ENCODE measurements at regions not wholly inside any gene's neighbourhood (a gene's known extent, or its start where the extent isn't known, plus 50 kb on each side); places are given as distances from the start of the nearest gene placed in this dataset.

DNA sequence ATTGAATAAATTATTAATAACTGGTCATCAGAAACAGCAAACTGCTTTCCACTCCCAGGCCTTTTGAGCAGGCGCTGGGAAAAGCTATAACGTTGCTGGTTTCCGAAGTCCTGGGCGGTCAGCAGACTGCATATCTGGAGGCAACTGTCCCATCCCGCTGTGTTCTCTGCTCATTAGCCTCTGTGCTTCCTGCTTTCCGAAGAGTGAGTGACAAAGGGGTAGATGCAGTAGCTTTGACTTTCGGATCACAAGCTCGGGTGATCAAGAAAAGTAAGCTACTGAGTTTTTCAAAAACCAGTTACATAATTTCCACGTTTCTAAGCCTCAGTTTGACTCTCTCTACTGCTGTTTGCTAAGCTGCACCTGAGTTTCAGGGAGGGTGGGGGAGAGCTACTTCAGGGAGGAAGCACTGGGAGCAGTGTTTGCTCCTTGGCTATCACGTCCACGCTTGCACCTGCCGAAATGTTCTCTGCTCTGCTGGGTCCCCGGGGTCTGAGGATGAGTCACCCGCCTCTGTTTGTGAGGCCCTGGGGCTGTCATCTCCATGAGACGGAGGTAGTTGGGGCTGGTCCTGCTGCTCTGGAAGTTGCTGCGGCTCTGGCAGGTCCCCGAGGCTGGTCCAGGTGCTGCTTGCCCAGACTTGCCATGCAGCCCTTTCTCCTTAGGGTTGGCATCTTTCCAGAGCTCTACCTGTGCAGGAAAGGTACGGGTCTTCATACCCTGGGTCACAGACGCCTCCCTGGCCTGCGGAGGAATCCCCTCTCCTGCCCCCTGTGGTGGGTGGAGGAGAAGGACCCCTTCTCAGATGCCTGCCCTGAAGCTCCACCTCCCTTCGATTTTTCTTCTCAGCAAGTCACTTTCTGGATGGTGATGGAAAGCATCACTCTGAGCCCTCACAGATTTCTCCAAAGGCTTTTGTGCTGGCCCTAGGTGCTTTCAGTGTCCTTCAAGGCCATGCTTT lies 220.0 kb downstream of the QKI start:
- TF ChIP-seq, protein P1, sequence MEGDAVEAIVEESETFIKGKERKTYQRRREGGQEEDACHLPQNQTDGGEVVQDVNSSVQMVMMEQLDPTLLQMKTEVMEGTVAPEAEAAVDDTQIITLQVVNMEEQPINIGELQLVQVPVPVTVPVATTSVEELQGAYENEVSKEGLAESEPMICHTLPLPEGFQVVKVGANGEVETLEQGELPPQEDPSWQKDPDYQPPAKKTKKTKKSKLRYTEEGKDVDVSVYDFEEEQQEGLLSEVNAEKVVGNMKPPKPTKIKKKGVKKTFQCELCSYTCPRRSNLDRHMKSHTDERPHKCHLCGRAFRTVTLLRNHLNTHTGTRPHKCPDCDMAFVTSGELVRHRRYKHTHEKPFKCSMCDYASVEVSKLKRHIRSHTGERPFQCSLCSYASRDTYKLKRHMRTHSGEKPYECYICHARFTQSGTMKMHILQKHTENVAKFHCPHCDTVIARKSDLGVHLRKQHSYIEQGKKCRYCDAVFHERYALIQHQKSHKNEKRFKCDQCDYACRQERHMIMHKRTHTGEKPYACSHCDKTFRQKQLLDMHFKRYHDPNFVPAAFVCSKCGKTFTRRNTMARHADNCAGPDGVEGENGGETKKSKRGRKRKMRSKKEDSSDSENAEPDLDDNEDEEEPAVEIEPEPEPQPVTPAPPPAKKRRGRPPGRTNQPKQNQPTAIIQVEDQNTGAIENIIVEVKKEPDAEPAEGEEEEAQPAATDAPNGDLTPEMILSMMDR (IDR thresholded peaks at IDR 0.05; ENCODE audit: poor library complexity, severe bottlenecking), result no peak
- TF ChIP-seq EP300 (conservative IDR thresholded peaks at IDR 0.05; ENCODE audit: poor library complexity, severe bottlenecking) (no peak), EZH2 (IDR thresholded peaks at IDR 0.05; ENCODE audit: borderline replicate concordance, insufficient read depth, low read length, poor library complexity, severe bottlenecking) (no peak), POLR2AphosphoS5 (IDR thresholded peaks at IDR 0.05) (no peak), RAD21 (conservative IDR thresholded peaks at IDR 0.05) (no peak), SMC3 (conservative IDR thresholded peaks at IDR 0.05; ENCODE audit: poor library complexity) (no peak), MXI1 (conservative IDR thresholded peaks at IDR 0.05; ENCODE audit: poor library complexity, severe bottlenecking) (no peak), TAF1 (IDR thresholded peaks at IDR 0.05; ENCODE audit: low read depth) (no peak)
- TF ChIP-seq, protein P2, sequence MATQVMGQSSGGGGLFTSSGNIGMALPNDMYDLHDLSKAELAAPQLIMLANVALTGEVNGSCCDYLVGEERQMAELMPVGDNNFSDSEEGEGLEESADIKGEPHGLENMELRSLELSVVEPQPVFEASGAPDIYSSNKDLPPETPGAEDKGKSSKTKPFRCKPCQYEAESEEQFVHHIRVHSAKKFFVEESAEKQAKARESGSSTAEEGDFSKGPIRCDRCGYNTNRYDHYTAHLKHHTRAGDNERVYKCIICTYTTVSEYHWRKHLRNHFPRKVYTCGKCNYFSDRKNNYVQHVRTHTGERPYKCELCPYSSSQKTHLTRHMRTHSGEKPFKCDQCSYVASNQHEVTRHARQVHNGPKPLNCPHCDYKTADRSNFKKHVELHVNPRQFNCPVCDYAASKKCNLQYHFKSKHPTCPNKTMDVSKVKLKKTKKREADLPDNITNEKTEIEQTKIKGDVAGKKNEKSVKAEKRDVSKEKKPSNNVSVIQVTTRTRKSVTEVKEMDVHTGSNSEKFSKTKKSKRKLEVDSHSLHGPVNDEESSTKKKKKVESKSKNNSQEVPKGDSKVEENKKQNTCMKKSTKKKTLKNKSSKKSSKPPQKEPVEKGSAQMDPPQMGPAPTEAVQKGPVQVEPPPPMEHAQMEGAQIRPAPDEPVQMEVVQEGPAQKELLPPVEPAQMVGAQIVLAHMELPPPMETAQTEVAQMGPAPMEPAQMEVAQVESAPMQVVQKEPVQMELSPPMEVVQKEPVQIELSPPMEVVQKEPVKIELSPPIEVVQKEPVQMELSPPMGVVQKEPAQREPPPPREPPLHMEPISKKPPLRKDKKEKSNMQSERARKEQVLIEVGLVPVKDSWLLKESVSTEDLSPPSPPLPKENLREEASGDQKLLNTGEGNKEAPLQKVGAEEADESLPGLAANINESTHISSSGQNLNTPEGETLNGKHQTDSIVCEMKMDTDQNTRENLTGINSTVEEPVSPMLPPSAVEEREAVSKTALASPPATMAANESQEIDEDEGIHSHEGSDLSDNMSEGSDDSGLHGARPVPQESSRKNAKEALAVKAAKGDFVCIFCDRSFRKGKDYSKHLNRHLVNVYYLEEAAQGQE (IDR thresholded peaks at IDR 0.05; ENCODE audit: borderline replicate concordance), result no peak

All from neural cell (in vitro differentiated cells).